GM18951 (cell line): ENCODE measurements at regions not wholly inside any gene's neighbourhood (a gene's known extent, or its start where the extent isn't known, plus 50 kb on each side); places are given as distances from the start of the nearest gene placed in this dataset.

Source experiments
- POLR2A ChIP-seq: IDR thresholded peaks from 4 replicates; pipeline ENCODE4 v1.6.1; 2011; ENCODE audit warnings: mild to moderate bottlenecking; ENCODE audit not compliant: insufficient read length, insufficient read depth; ENCODE audit errors: extremely low read depth
- in situ Hi-C: fragments of 300-500 bp; cut with MboI; formaldehyde crosslinking; loops from one replicate; pipeline ENCODE4 v1.12.0; 2022; ENCODE audit warnings: low sequenced_read_pairs, mixed read lengths, inconsistent platforms; ENCODE audit not compliant: unreplicated experiment

DNA sequence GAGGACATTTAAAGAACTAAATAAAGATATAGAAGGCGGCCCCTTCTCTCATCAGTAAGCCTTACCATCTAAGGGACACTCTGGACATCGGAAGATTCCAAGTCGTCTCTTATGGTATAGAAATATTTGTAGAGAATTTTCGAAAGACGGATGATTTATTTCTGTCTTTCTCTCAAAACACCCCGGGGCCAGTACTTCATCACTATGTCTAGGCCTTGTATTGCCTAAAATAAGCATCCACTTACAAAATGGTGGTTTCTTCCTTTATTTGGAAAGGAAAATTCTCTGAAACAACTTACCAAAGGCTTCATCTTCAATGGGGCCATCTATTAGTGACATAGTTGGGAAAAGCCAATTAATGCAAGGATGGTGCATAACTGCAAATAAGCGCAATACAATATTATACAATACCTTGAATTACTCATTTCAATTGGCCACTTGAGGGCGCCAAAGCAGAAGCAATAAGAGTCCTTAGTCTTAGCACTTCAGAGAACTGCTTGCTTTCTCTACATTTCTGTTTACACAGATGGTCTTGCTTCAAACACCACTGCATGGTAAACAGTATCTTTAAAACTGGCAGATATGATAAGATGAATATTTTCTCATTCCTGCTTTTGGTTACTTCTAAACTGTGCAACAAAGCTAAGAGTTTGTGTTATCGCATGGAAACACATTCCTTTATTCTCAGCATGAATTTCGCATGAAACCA is 113.2 kb downstream of the VIP start:
- TF ChIP-seq POLR2A = no peak
- in situ Hi-C loops = no loop called here

DNA sequence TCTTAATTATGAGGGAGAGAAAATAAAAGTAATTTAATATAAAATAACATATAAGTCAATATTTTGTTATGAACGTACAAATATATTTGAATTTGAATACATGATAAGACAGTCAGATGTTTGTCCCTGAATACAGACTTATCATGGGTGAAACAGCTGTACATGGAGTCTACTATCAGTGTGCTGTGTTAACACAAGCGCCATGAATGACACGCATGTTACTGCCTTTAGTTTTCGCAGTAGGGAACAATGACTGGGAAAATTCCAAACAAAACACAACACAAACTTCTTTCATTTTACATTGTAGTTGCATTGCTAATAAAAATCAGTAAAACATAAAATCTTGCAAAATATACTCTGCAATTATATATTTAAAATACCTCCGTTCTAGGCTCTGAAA is 108.6 kb downstream of the FBXO5 start:
- TF ChIP-seq POLR2A = no peak
- in situ Hi-C loops = no loop called here

DNA sequence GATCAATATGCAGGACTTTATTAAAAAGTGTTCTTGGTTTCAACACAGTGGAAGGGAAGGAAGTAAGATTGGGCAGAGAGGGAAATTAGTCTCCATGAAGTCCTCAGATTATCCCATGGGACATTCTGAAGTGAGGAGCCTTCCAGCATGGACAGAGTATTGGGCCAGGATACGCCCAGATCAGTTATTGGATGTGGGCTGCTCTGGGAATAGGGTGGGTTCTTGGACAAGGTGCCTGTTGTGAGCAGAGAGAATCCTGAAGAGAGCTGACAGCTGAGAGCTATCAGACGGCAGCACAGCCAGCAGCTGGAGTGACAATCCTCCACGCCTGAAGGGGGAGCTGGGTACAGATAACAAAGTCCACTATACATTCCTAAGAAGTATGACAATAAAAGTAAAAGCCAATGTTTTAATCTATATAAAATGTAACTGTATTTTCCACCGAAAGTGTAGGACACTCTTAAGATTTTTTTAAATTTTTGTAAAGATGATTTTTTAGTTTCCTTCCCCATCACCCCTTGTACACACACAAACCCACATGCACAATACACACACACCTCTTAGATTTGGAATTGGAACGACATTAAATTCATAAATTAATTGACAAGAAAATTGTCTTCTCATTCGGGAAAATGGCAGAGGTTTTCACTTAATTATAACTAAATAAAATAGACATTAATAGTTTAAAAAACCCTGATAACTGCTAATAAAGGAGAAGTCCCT is 107.8 kb downstream of the FBXO5 start:
- no peak for TF ChIP-seq POLR2A
- in situ Hi-C loops = no loop called here

DNA sequence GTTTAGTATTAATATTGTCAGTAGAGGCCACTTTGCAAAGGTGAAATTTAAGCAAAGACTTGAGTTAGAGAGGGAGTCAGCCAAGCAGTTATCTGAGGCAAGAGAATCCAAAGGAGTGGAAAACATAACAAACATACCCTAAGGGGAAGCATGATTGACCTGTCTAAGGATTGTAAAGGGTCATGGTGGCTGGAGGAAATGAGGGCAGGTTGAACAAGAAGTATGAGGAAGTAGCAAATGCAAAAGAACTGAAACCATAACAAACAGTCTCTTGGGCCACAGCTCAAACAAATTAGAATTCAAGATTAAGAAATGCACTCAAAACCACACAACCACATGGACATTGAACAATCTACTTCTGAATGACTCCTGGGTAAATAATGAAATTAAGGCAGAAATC is 103.2 kb downstream of the FBXO5 start:
- TF ChIP-seq POLR2A = no peak
- in situ Hi-C loops = no loop called here

DNA sequence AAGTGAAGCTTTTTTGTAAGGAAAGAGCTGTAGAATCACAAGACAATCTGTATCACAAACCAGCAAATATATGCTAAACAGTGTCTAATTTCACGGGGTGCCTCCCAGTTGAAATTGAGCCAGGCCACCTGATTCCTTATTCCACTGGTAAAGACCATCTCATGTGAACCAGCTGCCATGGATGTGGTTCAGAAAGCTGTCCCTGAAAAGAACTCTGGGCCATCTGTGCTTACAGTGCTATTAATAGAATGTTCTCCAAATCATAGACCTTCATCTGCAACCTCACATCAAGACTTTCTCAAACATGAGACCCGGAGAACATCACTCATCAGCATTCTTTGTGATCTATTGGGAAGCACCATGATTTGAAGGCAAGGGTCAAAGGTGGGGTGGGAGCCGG is 89.7 kb downstream of the FBXO5 start:
- no peak for TF ChIP-seq POLR2A
- in situ Hi-C loops = no loop called here

DNA sequence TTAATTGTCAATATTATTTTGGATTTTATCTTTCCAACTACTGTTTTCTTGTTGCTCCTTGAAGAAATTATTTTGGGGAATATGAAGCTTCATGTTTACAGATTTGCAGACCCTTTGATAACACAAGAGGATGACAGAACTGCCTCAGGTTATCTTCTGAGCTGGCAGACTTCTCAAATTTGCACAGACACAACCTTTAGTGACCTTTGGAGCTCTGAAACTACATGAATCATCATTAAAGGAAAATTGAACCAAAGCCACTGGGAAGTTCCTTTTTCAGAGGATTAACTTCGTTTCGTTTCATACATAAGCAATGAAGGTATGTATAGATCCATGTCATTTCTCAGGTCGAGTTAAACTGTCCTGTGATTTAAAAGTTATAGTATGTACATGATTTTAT is 85.9 kb downstream of the FBXO5 start:
- in situ Hi-C loops = no loop called here
- no peak for TF ChIP-seq POLR2A

DNA sequence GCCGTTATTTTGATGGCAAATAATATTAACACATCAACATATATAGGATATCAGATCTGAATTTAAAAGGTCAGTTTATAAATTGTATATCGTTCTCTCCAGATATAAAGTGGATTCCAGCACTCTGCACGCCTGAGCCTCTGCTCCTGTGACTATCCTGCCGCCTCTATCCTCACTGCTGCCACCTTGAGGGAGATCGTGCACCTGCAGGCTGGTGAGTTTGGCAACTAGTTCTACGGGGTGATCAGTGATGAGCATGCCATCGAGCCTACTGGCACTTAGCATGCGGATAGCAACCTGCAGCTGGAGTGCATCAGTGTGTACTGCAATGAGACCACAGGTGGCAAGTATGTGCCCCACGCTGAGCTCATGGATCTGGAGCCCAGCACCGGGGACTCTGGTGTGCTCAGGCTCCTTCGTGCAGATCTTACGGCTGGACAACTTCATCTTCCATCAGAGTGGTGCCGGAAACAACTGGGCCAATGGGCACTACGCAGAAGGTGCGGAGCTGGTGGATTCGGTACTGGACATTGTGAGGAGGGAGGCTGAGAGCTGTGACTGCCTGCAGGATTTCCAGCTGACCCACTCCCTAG is 84.9 kb downstream of the FBXO5 start:
- no peak for TF ChIP-seq POLR2A
- in situ Hi-C loops = no loop called here

DNA sequence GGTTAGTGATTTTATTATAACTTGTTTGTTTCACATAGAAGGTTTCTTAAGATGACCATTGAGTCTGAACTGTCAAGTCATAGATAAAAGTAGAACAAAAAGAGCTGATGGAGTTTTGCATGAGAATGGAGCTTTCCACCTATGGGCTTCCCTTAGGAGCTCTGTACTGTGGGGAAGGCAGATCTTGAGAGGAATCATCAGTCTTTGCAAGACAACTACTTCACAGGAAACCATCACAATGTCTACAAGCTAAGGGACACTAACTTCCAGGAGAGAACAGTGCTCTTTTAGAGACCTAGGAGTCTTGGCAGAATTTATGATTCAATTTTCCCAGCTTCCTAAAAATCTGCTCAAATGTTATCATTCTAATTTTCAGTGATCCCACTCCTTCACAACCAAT is 78.2 kb downstream of the FBXO5 start:
- TF ChIP-seq POLR2A = no peak
- in situ Hi-C loops = no loop called here

DNA sequence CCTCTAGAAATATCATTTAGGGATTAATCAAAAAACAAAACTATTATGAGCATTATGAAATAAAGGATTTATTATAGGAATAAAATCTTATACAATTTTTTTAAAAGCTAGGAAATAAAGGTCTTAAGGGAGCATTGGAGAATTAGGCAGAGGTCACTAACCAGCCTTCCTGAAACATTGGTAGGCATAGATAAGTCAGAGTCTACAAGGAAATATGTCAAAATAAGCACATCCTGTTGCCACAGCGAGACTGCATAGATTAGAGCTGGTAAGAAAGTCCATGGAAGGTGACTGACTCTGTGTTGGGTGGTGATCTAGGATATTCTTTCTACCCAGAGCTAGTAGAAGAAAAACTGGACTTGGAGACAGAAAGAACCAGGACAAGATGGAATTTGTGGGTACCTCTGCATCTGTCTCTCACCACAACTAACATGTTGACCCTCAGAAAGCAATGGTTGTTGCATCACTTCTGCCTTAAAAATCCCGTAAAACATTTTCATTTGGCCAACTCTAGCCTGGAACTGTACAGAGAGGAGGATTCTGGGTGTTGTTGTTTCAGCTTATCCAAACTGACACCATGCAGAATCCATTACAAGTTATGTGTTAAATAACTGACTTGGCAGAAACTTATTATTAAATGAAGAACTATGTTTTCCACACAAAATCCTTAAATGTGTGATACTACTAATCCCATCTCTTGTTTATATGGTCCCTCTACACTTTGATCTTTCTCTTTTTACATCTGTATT is 77.1 kb downstream of the FBXO5 start:
- in situ Hi-C loops = no loop called here
- no peak for TF ChIP-seq POLR2A

DNA sequence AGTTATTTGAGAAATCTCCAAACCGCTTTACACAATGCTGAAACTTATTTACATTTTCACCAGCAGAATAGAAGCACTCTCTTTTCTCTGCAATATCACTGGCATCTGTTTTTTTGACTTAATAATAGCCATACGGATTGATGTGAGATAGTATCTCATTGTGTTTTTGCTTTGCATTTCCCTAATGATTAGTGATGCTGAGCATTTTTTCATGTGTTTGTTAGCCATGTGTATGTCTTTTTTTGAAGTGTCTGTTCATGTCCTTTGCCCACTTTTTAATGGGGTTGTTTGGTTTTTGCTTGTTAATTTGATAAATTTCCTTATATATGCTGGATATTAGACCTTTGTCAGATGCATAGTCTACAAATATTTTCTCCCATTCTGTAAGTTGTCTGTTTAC is 73.6 kb downstream of the FBXO5 start:
- in situ Hi-C loops = no loop called here
- no peak for TF ChIP-seq POLR2A

DNA sequence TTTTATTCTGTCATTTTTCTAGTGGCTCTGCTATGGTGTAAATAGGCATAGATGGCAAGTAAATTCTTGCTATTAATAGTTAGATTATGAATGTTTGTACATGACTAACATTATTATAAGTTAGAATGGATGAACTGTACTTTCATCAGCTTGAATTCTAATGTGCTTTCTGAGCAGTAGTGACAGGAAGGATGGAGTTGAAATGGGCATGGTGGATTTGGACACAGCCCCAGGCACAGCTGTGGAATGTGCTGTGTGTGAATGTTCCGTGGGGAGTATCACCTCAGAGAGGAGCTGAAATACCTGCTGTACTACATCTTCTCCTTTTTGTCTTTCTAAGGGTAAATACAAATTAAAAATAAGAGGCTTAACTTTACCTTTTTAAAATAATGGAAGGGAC is 66.8 kb downstream of the FBXO5 start:
- in situ Hi-C loops = no loop called here
- no peak for TF ChIP-seq POLR2A

DNA sequence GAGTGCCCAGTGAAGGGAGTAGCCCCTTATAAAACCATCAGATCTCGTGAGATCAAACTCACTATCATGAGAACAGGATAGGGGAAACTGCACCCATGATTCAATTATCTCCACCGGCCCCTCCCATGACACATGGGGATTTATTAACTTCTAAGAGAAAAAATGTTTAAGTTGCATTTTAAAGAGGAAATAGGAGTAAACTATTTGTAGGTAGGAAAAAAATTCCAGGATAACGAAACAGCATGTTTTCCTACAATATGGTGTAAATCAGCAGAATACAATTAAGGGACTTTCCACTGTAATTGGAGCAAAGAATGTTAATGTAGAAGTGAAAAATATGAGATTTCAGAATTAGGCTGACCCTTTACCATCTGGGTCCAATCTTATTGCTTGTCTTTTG is 63.9 kb downstream of the FBXO5 start:
- TF ChIP-seq POLR2A = no peak
- in situ Hi-C loops = no loop called here

DNA sequence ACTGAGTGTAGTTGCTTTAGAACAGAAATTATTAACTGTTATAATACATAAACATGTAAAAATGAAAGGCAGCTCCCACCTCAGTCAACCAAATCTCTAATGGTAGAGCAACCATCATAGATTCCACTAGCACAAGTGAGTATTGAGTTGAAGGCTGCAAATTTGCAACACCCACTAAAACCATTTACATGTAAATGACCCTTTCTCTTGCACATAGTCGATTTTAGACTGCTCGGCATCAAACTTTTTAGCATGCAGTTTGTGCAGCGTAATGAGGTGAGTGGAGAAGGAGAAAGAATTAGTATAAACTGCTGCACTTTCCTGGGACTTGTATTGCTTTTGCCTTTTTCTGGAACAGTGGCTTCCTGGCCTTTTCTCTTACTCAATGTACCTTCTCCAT is 62.8 kb downstream of the FBXO5 start:
- in situ Hi-C loops = no loop called here
- TF ChIP-seq POLR2A = no peak
